Stomach (tissue), 8 donors: ENCODE measurements at regions not wholly inside any gene's neighbourhood (a gene's known extent, or its start where the extent isn't known, plus 50 kb on each side); places are given as distances from the start of the nearest gene placed in this dataset.

Source experiments
- DNase-seq, 2 donors: peaks; one replicate each; pipeline versions ENCODE4 v3.0.0 to v3.0.0-alpha.2; 2013 to 2019
- H3K27ac ChIP-seq, 5 donors: fragments of 200-600 bp in 4 of 5; sonication (generic) in 4 of 5; one replicate each; pipeline ENCODE4 v1.5.1; 2013 to 2019; ENCODE audit warnings: mild to moderate bottlenecking in 1 of 5, moderate library complexity in 1 of 5
- H3K27me3 ChIP-seq, 3 donors: fragments of 200-600 bp; sonication (generic); one replicate each; pipeline ENCODE4 v1.5.1; 2017 to 2019; ENCODE audit warnings: mixed run types in 1 of 3
- H3K36me3 ChIP-seq, 4 donors: fragments of 200-600 bp; sonication (generic); 1 replicate in 3 of 4; 2 replicates in 1 of 4; pipeline ENCODE4 v1.5.1; 2016 to 2019
- H3K4me1 ChIP-seq, 4 donors: fragments of 200-600 bp; sonication (generic); one replicate each; pipeline ENCODE4 v1.5.1; 2016 to 2019
- H3K4me3 ChIP-seq, 4 donors: fragments of 200-600 bp; sonication (generic) in 3 of 4; one replicate each; pipeline ENCODE4 v1.5.1; 2016 to 2019; ENCODE audit warnings: mild to moderate bottlenecking in 1 of 4
- H3K9me3 ChIP-seq, 4 donors: fragments of 200-600 bp; sonication (generic); one replicate each; pipeline ENCODE4 v1.5.1; 2016 to 2019
- EP300 ChIP-seq: sonication (generic); formaldehyde crosslinking; IDR thresholded peaks from one replicate; pipeline ENCODE4 v1.6.1; 2017; ENCODE audit warnings: antibody characterized with exemption
- POLR2A ChIP-seq, 4 donors: fragments of 450-650 bp; IDR thresholded peaks; one replicate each; pipeline ENCODE4 v1.6.1; 2016; ENCODE audit warnings: antibody characterized with exemption in 4 of 4, control low read depth in 2 of 4, mild to moderate bottlenecking in 1 of 4, moderate library complexity in 1 of 4
- POLR2AphosphoS5 ChIP-seq, 3 donors: sonication (generic); formaldehyde crosslinking; IDR thresholded peaks; one replicate each; pipeline ENCODE4 v1.6.1; 2016; ENCODE audit warnings: antibody characterized with exemption in 3 of 3
- WGBS, 5 donors: extraction: QIAGEN DNeasy Blood & Tissue Kit in 3 of 5; methylation state at CpG; one replicate each; pipeline versions ENCODE4 v1.1.5 to v1.1.7; 2013 to 2018; 5-methylcytosine and 5-hydroxymethylcytosine counted together
- intact Hi-C: fragments of 100-400 bp; cut with DNase I; formaldehyde crosslinking; loops from one replicate; pipeline ENCODE4 v1.15.1; 2023; ENCODE audit warnings: low total_unique reads
- TF ChIP-seq, protein P1 (sequence below), 7 experiments: fragments of 450-650 bp in 4 of 7; fragments of 200-600 bp in 3 of 7; sonication (generic) in 3 of 7; IDR thresholded peaks; one replicate each; pipeline ENCODE4 v1.5.1; 2016 to 2019; ENCODE audit warnings: antibody characterized with exemption in 7 of 7, control low read depth in 2 of 7, mild to moderate bottlenecking in 1 of 7
- donor health status: healthy with polysubstance abuse.
- donor health status: Bipolar disorder and iron deficiency.
- donor health status: healthy.

DNA sequence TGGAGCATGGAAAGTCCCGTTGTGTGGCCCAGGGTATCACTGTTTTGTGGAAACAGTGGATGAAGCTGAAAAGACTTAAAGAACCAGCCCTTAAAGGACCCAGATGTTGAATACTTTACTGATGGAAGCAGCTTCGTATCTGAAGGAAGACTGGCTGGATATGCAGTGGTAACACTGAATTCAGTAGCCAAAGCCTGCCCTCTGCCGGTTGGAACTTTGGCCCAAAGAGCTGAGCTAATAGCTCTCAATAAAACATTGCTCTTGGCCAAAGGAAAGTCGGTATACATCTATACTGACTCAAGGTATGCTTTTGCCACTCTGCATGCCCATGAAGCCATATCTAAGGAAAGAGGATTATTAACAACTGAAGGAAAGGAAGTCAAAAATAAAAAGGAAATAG lies 885.4 kb downstream of the PDCD6IP start:
- Histone ChIP-seq H3K27ac (no peak overlapping the region), H3K9me3 (no peaks in the 10 kb centered on the region), H3K36me3 (no peaks in the 10 kb centered on the region), H3K27me3 (no peaks in the 10 kb centered on the region), H3K4me1 (no peaks in the 10 kb centered on the region), H3K4me3 (no peak overlapping the region)
- TF ChIP-seq POLR2AphosphoS5 (IDR thresholded peaks at IDR 0.05) (no peak), POLR2A (IDR thresholded peaks at IDR 0.05) (no peak), EP300 (no peak)
- TF ChIP-seq, protein P1, sequence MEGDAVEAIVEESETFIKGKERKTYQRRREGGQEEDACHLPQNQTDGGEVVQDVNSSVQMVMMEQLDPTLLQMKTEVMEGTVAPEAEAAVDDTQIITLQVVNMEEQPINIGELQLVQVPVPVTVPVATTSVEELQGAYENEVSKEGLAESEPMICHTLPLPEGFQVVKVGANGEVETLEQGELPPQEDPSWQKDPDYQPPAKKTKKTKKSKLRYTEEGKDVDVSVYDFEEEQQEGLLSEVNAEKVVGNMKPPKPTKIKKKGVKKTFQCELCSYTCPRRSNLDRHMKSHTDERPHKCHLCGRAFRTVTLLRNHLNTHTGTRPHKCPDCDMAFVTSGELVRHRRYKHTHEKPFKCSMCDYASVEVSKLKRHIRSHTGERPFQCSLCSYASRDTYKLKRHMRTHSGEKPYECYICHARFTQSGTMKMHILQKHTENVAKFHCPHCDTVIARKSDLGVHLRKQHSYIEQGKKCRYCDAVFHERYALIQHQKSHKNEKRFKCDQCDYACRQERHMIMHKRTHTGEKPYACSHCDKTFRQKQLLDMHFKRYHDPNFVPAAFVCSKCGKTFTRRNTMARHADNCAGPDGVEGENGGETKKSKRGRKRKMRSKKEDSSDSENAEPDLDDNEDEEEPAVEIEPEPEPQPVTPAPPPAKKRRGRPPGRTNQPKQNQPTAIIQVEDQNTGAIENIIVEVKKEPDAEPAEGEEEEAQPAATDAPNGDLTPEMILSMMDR (IDR thresholded peaks at IDR 0.05), result peak in 5 of 7 experiments; percentile 21 to 43 (median 30)
- intact Hi-C loops, result loop anchor here (10.0 kb wide), 2 partner anchors 699 to 799 kb away; no protein-coding TSS in a partner anchor
- 29 to 41% (median 38%) methylated on average over 4 of the region's 4 CpGs for WGBS, 5 donors
- peak; percentile 69 to 76 for DNase-seq

DNA sequence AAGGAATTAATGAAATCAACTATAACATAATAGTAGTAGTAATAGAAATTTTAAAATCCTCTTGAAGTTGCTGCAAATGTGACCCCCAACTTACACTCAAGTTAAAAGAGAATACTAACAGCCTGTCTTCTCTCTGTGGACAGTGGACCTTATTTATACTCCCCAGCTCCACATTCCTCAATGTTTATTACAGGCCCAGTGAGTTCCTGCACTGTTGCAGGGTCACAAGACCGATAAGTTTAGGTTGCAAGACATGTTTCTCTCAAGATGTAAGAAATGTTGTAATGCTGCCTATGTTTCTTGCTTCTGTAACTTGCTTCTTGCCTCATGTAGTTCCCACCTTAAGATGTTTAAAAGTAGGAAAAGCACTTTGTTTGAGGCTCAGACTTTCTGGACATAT lies 888.1 kb downstream of the PDCD6IP start:
- no peak overlapping the region for H3K4me3 ChIP-seq
- H3K36me3 ChIP-seq, result no peaks in the 10 kb centered on the region
- H3K27ac ChIP-seq, result no peak overlapping the region
- no peaks in the 10 kb centered on the region for H3K4me1 ChIP-seq
- intact Hi-C loops, result loop anchor here (10.0 kb wide), 2 partner anchors 702 to 802 kb away; no protein-coding TSS in a partner anchor
- no peaks in the 10 kb centered on the region for H3K27me3 ChIP-seq
- DNase-seq, result no peak
- 71 to 90% (median 83%) methylated on average over 1 of the region's 1 CpG for WGBS, 5 donors
- TF ChIP-seq, protein P1 (IDR thresholded peaks at IDR 0.05), result no peak
- TF ChIP-seq EP300, result no peak
- TF ChIP-seq POLR2AphosphoS5 (IDR thresholded peaks at IDR 0.05), result no peak
- no peak for TF ChIP-seq POLR2A (IDR thresholded peaks at IDR 0.05)
- H3K9me3 ChIP-seq, result no peaks in the 10 kb centered on the region

DNA sequence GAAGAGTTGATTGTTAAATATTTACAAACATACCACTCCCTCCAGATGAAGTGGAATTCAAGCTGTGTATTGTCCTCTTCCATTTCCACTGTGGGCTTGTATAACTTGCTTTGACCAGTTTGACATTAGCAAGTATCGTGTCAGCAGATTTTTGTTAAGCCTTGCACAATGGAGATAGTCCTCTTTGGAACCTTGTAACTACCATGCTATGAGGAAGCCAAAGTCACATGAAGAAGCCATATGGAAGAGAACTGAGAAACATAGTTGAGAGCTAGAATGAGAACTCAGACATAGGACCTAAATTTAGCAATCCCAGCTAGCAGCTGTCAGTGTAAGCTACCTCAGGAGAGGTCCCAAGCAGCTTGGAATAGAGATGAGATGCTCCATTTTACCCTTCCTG lies 889.2 kb downstream of the PDCD6IP start:
- TF ChIP-seq POLR2AphosphoS5 (IDR thresholded peaks at IDR 0.05) (no peak), EP300 (no peak), POLR2A (IDR thresholded peaks at IDR 0.05) (no peak)
- TF ChIP-seq, protein P1 (IDR thresholded peaks at IDR 0.05), result no peak
- no peak overlapping the region for H3K4me3 ChIP-seq
- WGBS, 5 donors, result 59 to 86% (median 68%) methylated on average over 1 of the region's 1 CpG
- intact Hi-C loops, result loop anchor here (10.0 kb wide), 2 partner anchors 703 to 803 kb away; no protein-coding TSS in a partner anchor
- DNase-seq, result no peak
- H3K27ac ChIP-seq, result no peak overlapping the region
- no peaks in the 10 kb centered on the region for H3K4me1 ChIP-seq
- no peaks in the 10 kb centered on the region for H3K36me3 ChIP-seq
- H3K9me3 ChIP-seq, result no peaks in the 10 kb centered on the region
- no peaks in the 10 kb centered on the region for H3K27me3 ChIP-seq

DNA sequence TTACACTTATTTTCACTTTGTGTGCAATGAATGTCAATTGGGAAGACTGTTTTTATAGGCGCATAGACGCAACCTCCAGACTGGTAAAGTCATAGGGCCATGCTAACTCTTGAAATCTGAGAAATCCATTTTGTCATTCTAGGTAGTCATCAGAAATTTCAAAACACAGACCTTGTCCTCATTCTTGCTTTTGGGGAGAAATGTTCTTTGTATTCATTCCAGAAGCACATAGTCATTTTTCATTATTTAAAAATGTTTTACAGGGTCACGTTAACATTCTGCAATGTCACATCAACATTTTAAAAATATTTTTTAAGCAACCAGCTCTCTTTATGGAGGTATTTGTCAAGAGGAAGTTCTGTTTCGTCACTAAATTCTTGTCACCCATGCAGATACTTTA lies 898.4 kb downstream of the PDCD6IP start:
- no peak for DNase-seq
- H3K9me3 ChIP-seq, result peaks cover 4 to 22% (median 16%) of the 10 kb centered on the region in 4 donors
- H3K27me3 ChIP-seq, result no peaks in the 10 kb centered on the region
- intact Hi-C loops, result no loop called here
- TF ChIP-seq POLR2AphosphoS5 (IDR thresholded peaks at IDR 0.05) (no peak), POLR2A (IDR thresholded peaks at IDR 0.05) (no peak), EP300 (no peak)
- TF ChIP-seq, protein P1 (IDR thresholded peaks at IDR 0.05), result no peak
- 64 to 91% (median 80%) methylated on average over 4 of the region's 4 CpGs for WGBS, 5 donors
- no peak overlapping the region for H3K27ac ChIP-seq
- H3K4me3 ChIP-seq, result no peak overlapping the region
- H3K36me3 ChIP-seq, result no peaks in the 10 kb centered on the region
- no peaks in the 10 kb centered on the region for H3K4me1 ChIP-seq
